HG03064 (cell line): ENCODE measurements at regions not wholly inside any gene's neighbourhood (a gene's known extent, or its start where the extent isn't known, plus 50 kb on each side); places are given as distances from the start of the nearest gene placed in this dataset.
"Not testable (repeated sequence)": the region's sequence is repeated elsewhere in the genome, so short reads cannot be mapped to it uniquely, and the experiment has no call there.

Experiments
- ATAC-seq: cut with Tn5 transposase; IDR thresholded peaks from one replicate; pipeline ENCODE4 v1.9.1; 2021; ENCODE audit warnings: low read depth; ENCODE audit not compliant: unreplicated experiment

DNA sequence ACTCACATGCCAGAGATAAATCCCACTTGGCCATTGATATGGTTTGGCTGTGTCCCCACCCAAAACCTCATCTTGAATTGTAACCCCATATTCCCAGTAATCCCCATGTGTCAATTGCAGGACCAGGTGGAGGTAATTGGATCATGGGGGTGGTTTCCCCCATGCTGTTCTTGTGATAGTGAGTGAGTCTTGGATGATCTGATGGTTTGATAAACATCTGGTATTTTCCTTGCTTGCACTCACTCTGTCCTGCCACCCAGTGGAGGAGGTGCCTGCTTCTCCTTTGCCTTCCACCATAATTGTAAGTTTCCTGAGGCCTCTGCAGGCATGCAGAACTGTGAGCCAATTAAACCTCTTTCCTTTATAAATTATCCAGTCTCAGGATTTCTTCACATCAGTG is 50.4 kb upstream of the B3GAT2 start:
- not testable (repeated sequence) for ATAC-seq

DNA sequence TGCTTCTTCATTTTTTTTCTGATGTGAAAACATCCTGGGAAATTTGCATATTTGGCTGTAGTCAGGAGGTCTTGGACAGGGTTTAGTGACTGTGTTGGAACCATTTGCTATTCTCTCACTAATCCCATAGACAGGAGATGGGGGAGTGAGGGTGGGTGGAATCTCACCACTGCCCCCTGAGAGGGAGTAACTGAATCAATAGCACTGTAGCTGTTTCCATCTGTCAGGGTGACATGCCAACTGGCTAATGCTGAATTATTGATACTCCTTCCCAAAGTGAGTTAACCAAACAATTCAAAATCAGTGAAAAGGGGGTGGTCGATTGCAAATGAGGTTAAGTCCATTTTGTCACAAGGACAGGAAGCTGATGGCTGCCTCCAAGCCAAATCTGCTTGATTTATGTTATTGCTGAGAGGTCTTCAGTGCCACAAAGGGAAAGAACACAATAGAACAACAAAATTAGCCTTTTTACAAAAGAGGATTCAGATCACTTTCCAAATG is 55.1 kb upstream of the B3GAT2 start:
- no peak for ATAC-seq

DNA sequence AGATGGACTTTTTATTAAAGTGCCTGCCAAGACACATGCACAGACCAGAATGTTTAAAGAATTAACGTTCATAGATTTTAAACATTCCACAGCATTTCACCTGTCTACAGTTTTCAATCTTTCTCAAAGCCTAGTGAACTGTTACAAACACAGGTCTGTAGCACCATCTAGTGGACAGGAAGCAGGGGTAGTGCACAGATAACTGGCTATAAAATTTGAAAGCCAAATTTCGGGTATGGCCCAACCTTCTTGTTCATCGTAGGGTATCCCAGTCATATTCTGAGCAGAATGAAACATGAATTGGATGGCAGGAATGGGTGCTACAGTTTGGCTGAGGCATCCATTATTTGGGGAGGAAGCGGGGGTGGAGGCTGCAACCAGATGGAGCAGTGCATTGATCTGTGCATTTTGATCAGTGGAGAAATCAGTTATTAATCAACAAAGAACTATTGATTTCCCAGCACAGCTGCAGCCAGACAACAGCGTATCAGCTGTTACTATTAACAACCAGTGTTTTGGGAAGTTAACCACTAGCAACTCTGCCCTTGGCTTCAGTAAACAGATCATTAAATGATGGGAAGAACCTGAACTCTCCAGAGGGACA is 56.1 kb upstream of the B3GAT2 start:
- peak; percentile 77 for ATAC-seq

DNA sequence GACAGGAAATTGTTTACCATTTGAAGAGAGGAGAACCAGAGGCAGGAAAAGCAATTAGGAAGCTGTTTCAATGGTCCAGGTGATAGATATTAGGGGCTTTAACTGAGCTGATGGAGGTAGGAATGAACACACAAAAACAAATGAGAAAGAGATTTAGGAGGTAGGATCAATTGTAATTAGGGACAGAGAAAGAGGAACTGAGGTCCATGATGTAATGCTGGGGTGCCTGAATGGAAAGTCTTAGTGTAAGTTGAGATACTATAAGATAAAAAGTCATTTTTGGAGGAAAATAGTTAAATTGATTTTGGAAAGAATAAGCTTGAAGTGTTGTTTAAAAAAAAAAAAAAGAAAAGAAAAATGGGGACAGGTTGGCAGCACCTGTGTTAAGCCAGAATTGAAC is 58.5 kb upstream of the B3GAT2 start:
- ATAC-seq = no peak

DNA sequence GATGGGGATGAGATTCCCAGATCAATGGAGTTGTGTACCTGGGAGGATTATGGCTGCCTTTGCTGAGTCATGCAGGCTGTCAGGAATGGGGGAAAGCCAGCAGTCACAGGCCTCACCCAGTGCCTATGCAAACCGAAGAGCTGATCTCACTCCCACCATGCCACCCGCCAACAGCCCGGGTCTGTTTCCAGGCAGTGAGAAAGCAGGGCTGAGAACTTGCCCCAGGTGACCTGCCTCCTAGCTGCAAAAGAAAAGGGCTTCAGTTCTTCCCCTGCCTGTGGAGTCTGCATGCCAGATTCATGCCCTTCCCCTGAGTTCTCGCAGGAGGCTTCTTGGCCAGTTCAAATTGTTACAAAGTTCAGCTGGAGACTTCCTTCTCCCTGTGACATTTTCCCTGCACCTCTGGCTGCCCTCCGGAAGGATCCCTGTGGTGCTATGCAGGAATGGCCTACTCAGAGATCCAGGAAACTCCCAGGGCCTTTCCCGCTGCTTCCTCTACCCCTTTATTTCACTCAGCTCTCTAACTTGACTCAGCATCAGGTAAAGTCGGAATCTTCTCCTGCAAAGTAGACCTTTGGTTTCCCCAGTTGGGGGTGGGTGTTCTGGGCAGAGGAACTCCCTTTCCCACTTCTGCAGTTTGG is 71.5 kb upstream of the B3GAT2 start:
- no peak for ATAC-seq

DNA sequence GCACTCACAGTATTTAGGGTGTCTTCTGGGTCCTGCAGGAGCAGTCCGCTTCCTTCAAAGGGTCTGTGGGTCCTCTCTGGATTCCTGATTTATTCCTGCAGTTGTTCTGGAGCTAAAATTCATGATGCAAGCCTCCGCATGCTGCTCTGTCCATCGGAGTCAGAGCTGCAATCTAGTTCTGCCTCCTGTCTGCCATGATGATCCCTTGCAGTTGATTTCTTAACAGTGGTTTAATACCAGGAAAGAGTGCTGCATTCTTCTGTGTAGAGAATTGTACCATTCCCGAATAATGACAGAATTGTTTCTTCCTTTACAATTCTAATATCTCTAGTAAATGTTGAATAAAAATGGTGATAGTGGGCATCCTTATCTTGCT is 72.0 kb upstream of the B3GAT2 start:
- no peak for ATAC-seq

DNA sequence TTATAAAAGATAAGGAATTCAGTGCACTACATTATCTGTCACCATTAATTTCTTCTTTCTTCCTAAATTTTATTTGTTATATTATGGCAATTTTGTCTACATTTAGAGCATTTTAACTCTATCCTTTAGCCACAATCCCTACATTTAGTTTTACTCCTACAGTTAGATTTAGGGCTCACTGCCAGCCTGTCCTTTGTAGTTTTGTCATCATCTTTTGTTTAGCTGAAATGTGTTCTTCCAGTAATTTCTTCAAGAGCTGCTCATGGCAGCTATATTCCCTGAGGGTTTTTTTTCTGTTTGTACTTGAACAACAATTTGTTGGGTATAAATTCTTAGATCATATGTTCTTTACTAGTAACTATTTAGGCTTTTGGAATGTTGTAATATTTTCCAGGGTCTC is 72.7 kb upstream of the B3GAT2 start:
- no peak for ATAC-seq

DNA sequence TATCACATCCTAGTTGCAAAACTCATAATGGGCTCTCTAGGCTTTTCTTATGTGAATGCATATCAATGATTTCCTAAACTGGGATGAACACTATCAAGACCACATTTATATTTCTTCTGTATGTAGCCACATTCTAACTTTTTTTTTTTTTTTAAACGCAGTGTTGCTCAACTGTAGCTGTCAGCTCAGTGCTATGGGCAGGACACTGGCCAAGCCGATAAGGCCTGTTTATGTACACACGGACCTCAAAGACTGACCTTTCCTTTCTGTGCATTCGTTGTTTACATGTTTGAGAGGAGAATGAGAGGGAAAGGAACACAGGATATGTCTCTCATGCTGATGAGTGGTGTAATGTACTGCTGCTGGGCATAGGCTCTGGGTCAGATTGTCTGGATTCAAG is 75.1 kb upstream of the B3GAT2 start:
- ATAC-seq = no peak

DNA sequence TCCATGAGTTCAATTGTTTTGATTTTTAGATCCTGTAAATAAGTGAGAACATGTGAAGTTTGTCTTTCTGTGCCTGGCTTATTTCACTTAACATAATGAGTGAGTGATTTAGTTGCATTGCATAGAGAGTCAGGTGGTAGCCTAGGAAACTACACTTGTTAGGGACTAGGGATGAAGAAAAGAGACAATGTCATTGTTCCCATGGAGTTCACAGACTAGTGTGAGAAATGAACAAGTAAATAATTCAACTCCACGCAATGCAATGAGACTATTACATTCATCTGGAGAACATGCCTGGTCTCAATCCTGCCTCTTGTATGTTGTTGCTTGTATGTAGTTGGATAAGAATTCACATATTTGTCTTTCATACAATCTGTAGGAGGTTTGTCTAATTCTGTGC is 76.3 kb upstream of the B3GAT2 start:
- ATAC-seq = no peak

DNA sequence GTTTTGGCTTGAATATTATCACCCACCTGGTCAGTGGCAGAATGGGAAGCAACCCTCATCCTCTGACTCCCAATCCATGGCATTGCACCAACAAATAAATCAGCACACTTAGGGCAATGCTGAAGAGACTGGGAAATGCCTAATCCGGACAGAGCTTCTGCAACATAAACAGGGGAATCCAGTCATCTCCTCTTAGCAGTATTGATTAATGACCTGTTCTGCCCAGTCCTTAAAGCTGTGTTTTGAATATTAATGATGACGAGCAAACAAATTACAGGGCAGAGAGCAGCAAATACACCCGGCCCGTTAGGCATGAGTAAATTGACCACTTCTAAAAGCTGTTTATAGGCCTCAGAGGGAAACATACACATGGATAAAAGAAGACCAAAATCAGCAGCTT is 77.0 kb upstream of the B3GAT2 start:
- ATAC-seq = no peak

DNA sequence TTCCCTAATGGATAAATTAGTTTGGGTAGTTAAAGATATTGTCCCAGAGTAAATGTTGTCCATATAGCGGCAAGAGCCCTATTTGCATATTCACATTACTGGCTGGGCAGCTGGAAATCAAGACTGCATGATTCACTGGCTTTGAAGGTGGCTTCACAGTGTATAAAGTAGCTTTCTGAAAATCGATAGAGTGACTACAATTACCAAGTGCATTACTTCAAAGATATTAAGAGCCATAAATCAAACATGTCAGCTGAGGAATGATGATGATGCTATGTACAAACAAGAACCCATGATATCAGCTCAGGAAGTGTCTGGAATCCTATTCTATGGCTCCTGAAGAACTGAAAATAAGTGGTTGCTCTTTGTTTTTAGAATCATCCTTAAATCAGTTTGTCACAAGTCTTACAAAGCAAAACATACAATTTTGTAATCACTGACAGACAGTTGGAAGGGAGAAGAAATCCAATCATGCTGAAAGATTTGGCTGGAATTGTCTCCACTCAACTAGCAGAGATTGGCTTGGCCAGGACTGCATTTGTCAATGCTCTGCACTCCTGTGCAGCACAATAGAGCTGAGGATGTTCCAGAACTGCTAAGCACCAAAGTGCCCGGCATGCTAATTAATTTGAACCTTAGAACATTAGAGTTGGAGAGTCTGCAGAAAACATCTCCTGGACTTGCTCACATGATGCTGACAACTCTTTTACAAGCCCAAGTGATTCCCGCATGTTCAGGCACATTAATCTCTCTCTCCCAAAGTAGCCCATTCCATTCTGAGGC is 77.9 kb upstream of the B3GAT2 start:
- ATAC-seq = no peak

DNA sequence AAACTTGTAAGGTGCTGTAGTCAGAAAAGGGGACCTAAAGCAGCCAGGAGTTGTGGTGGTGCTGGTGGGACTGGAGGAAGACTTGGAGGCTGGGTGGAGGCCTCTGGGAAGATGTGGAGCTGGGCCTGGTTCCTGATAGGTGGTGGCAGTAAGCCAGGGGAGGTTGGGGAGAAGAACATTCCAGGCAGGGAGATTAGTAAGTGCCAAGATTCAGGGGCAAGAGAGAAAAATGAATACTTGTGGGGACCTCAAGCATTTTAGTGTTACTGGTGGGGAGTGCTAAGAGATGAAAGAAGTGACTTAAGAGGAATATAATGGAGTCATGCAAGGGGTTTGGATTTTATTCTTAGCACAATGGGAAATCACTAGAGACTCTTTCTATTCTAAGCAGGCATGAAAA is 79.0 kb upstream of the B3GAT2 start:
- no peak for ATAC-seq

DNA sequence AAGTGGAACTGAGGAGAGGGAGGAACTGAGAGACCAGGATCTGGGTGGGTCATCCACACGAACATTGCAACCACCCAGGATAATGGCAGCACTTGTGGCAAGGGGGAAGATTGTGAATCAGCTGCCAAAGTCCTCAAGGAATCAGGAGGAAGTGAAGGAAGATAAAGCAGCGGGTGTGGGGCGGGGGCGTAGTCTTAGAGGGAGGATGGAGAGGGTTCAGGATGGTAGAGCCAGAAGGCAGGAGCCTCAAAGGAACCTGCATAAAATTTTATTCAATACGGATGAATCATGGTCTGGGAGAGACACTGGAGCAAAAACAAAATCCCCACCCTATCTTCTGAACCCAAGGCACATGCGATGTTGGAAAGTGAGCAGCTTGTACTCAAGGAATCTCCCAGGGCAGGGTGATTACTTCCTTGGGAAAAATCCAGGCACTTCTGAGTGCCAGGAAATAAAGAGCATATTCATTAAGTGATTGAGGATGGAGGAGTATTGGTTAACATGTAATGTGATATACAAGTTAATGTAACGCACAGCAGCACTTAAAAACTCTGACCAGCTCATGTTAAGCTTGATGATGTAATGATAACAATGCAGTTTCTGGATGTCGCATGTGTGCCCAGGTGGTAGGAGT is 82.0 kb upstream of the B3GAT2 start:
- no peak for ATAC-seq

DNA sequence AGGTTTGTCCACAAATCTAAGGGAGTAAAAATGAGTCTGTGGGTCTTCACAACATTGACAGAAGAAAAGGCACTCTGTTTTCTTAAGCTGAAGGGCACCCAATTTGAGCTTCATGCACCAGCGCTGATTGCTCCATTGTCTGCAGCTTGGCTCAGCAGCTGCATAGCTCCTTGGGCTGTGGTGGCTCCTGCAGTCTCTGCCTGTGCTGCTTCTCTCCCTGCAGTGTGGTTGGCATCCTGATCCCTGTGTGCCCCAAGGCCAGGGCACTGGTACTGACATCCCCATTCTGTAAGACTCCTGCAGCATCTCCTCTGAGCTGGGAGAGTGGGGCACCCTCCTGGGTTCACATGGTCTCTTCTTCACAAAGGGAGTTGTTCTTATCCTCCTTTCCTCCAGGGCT is 83.2 kb upstream of the B3GAT2 start:
- no peak for ATAC-seq

DNA sequence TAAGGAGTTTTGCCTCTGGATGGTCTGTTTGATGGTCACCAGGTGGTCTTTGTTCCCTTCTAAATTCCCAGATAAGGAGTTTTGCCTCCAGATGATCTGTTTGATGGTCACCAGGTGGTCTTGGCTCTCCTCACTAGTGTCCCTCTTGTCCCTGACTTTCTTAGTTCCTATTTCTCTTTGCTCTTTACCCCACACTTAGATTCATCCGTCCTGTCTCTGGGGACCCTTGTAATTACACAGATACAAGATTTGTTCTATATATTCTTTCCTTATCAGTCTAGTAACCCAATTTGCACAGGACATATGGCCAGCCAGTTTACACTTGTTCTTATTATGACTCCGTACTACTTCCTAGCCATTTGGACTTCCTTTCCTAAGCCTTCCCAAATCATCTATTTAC is 84.0 kb upstream of the B3GAT2 start:
- no peak for ATAC-seq

DNA sequence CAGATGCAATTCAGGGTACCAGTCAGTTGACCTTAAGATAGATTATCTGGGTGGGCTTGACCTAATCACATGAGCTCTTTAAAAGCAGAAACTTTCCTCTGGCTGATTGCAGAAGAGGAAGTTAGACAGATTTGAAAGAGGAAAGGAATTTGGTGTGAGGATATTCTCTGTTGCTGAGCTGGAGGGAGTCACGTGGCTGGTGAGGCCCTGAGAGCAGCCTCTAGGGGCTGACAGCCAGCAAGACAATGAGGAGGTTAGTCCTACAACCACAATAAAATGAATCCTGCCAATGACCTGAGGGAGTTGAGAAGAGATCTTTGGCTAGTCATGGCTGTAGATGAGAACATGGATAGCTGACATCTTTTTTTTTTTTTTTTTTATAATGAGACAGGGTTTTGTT is 87.0 kb upstream of the B3GAT2 start:
- ATAC-seq = no peak

DNA sequence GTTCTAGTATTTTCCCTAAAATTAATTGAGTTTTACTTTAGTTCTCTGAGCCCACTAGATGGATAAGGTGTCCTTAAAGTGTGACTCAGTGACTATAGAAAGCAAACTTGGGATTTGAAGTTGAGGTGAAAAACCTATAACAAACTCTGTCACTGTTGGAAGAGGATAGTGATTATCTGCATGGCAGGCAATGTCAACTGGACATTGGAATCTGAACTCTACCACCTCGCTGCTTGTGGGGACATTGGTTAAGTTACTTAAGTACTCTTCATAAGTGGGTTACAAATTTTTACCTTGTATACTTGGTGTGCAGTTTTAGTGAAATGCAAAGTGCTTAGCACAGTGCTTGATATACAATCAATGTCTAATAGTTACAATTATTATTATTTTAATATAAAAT is 87.9 kb upstream of the B3GAT2 start:
- no peak for ATAC-seq

DNA sequence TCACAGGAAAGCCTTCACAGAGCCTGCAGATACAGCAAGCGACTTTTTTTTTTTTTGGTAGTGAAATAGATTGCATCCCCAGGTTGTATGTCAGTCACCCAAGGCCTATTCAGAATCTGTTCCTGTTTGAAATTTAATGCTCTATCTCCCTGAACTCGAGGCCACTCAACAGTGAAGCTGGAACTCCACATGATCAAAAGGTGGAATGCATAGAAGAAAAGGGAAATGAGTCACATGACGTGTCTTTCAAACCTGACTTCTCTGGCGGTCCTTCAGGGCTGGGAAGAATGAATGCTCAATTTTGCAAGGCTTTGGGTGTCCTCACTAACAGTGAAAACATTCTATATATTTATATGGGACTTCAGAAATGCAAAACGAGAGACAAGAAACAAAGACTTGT is 88.4 kb upstream of the B3GAT2 start:
- ATAC-seq = no peak

DNA sequence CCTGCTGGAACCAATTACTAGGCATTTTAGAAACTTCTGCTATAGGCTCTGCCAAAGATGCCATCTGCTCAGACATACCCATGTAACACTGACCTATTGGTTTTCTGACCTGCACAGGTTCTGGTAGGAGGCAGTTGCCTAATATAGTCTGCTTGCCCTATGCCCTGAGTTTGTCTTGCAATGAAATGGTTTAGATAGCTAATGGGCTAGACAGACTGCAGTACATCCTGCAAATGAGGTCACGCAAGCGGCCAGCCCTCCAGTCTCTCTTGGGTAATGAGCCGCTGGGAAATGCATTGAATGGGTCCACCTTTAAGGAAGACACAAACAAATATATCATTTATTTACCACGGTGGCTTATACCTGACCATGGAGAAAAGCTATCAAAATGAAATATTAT is 90.6 kb upstream of the B3GAT2 start:
- no peak for ATAC-seq

DNA sequence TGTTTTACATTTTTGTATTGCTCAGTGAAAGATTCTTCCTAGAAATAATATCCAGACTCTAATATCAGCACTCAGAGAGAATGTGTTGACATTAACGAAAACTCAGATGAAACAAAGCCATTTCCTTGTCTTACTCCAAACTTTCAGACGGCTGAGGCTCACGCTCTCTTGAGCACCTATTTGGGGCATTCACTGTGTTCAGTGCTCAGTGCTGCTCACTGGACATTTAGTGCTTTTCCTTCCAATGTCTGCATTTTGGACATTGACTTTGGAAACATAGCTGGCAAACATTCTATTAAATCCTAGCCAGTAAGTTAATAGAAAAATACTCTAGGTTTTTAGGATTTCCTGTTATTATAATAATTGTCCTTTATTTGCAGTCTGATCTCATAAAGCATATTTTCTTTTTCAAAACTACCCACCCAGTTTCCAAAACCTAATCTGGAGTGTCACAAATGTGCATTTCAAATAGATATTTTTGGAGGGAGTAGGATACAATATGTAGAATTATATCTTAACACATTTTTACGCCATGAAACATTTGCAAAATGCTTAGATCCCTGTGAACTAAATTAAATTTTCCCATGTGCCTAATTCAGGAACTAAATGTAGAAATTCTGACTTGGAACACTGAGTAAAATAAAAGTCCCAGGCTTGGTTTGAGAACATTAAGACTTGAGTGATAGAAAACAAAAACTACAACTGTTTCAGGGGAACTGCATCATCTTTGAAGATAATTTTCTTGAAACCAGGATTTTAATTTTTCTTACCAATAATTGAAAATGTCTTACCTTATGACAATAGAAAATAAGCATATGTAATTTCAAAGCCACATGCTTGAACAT is 91.7 kb upstream of the B3GAT2 start:
- ATAC-seq = no peak
